Stomach smooth muscle (tissue), 2 donors: ENCODE measurements at regions not wholly inside any gene's neighbourhood (a gene's known extent, or its start where the extent isn't known, plus 50 kb on each side); places are given as distances from the start of the nearest gene placed in this dataset.
"Not testable (repeated sequence)": the region's sequence is repeated elsewhere in the genome, so short reads cannot be mapped to it uniquely, and the experiment has no call there.

Experiments
- H3K27ac ChIP-seq: one replicate; pipeline ENCODE4 v1.7.0; 2013; ENCODE audit warnings: mild to moderate bottlenecking, low read length, inconsistent platforms
- H3K27me3 ChIP-seq, 2 donors: one replicate each; pipeline ENCODE4 v1.7.0; 2013; ENCODE audit warnings: low read length in 2 of 2; ENCODE audit not compliant: insufficient read depth in 2 of 2, control insufficient read depth in 1 of 2
- H3K36me3 ChIP-seq, 2 donors: one replicate each; pipeline ENCODE4 v1.7.0; 2013; ENCODE audit warnings: low read length in 2 of 2; ENCODE audit not compliant: control insufficient read depth in 2 of 2, insufficient read depth in 2 of 2
- H3K4me1 ChIP-seq: one replicate; pipeline ENCODE4 v1.7.0; 2013; ENCODE audit warnings: low read length; ENCODE audit not compliant: control insufficient read depth, insufficient read depth
- H3K4me3 ChIP-seq, 2 donors: one replicate each; pipeline ENCODE4 v1.7.0; 2013; ENCODE audit warnings: low read length in 2 of 2
- H3K9ac ChIP-seq, 2 donors: one replicate each; pipeline ENCODE4 v1.7.0; 2013; ENCODE audit warnings: low read length in 2 of 2, mild to moderate bottlenecking in 1 of 2
- H3K9me3 ChIP-seq, 2 donors: one replicate each; pipeline ENCODE4 v1.7.0; 2013; ENCODE audit warnings: low read length in 2 of 2; ENCODE audit not compliant: control insufficient read depth in 2 of 2
- donor health status: healthy.
- donor health status: Pancreatic carcinoma.

DNA sequence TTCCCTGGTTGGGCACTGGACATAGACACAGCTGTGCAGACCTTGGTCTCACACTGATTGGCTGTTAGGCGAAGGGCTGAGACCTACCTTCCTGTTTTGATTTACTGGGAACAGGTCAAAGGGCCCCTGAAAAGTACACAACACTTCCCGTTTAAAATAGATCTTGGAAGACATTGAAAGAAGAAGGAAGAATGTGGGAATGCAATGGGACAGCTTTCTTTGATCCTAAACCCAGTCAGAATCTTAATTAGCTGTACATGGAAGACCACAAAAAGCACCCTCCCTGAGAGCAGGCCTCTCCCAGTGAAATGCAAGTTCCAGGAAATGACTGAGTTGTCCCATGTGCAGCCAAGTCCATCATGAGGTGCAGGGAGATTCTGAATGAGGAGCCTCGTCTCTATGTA is 83.6 kb upstream of the EXOC2 start:
- H3K4me3 ChIP-seq = no peak overlapping the region
- H3K9me3 ChIP-seq = no peaks in the 10 kb centered on the region
- no peak overlapping the region for H3K9ac ChIP-seq
- peaks cover 4% of the 10 kb centered on the region for H3K4me1 ChIP-seq
- H3K36me3 ChIP-seq = no peaks in the 10 kb centered on the region
- no peaks in the 10 kb centered on the region for H3K27me3 ChIP-seq
- no peak overlapping the region for H3K27ac ChIP-seq

DNA sequence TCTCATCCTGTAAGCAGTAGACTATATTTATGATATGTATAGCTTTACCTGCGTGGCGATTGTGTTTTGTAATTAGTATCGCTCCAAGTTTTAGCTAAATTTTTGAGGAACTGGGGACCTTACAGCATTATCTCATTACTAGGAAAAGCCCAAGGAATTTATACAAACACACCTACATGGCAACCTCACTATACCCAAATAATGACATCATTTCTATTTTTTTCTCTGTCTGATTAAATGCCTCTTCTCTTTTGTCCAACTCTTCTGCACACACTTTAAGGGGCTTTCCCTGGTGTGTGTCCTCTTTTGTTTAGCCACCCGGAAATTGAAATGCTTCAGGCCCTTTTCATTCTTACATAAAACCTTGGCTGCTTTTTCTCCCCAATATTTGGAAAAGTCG is 82.9 kb upstream of the EXOC2 start:
- Histone ChIP-seq H3K27me3 (no peaks in the 10 kb centered on the region), H3K27ac (no peak overlapping the region), H3K9me3 (no peaks in the 10 kb centered on the region), H3K9ac (no peak overlapping the region), H3K4me3 (no peak overlapping the region), H3K4me1 (peaks cover 4% of the 10 kb centered on the region), H3K36me3 (no peaks in the 10 kb centered on the region)

DNA sequence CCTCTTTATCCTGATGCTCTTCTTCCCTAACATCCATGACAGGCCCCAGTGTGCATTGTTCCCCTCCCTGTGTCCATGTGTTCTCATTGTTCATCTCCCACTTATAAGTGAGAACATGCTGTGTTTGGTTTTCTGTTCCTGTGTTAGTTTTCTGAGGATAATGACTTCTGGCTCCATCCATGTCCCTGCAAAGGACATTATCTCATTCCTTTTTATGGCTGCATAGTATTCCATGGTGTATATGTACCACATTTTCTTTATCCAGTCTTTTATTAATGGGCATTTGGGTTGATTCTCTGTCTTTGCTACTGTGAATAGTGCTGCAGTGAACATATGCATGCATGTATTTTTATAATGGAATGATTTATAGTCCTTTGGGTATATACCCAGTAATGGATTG is 78.7 kb upstream of the EXOC2 start:
- not testable (repeated sequence) for H3K9me3 ChIP-seq, H3K9ac ChIP-seq, H3K27me3 ChIP-seq, H3K4me3 ChIP-seq, H3K4me1 ChIP-seq, H3K36me3 ChIP-seq, H3K27ac ChIP-seq

DNA sequence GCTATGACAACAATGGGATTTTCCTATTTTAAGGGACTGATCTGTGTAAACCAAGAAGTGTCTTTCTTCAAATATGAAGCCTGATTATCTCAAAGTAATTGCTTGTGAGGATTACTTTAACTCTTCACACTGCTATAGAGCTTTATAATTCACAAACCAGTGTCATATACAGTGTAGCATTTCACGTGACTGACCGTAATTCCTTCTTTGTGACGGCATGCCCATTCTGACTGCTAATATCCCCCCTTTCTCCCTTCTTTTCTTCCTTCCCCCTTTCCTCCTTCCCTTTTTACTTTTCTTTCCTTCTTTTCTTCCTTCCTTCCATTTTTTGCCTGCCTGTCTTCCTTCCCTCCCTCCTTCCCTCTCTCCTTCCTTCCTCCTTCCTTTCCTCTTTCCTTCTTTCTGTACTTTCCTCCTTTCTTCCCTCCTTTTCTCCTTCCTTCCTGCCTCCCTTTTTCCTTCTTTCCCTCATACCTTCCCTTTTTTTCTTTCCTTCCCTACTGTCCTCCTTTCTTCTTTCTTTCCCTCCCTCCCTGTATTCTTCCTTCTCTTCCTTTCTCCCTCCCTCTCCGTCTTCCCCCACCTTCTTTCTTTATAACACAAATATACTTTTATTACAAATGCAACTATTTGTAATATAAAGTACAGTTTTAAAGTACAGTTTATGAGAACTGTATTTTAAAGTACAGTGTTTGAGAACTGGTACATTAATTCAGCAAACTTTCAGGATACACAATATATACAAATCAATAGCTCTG is 75.0 kb upstream of the EXOC2 start:
- Histone ChIP-seq H3K27ac (no peak overlapping the region), H3K9ac (no peak overlapping the region), H3K4me3 (no peak overlapping the region), H3K27me3 (no peaks in the 10 kb centered on the region), H3K4me1 (no peaks in the 10 kb centered on the region), H3K9me3 (no peaks in the 10 kb centered on the region), H3K36me3 (no peaks in the 10 kb centered on the region)

DNA sequence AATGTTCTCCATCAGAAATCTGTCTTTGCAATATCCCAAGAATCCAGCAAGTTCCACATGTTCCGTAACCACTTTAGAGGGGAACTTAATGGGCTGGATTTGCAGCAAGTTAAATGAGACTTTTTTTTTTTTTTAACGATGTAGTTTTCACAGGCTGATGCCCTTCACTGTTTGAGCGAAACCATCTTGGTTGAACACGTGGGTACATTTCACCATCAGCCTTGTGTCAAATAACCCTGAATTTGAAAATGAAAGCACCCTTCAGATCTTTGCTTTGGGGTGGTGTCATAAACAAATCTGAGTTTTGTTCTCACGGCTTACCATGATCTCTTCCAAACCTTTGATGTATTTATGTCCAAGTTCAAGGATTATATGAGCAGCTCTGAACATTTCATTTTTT is 73.7 kb upstream of the EXOC2 start:
- no peaks in the 10 kb centered on the region for H3K36me3 ChIP-seq
- H3K27ac ChIP-seq = no peak overlapping the region
- no peaks in the 10 kb centered on the region for H3K9me3 ChIP-seq
- no peak overlapping the region for H3K4me3 ChIP-seq
- H3K27me3 ChIP-seq = no peaks in the 10 kb centered on the region
- no peak overlapping the region for H3K9ac ChIP-seq
- H3K4me1 ChIP-seq = no peaks in the 10 kb centered on the region

DNA sequence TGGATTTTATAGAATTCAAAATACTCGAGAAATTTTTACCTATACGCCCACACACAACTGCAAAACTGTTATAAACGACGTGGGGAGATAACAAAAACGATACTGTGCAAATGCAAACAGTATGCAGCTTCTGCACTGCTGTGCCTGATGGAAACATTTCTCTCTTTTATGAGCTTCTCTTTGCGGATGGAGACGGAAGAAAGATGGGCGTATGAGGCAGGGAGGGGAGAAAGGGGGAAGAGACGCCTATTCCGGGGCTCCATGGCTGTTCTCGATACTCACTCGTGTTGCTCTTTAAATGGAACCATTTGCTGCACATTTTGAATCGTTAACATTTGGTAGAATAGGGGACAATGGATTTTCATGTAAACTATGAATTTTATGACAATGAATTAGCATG is 69.1 kb upstream of the EXOC2 start:
- H3K9me3 ChIP-seq = no peaks in the 10 kb centered on the region
- H3K4me3 ChIP-seq = peak overlapping the region in 1 of 2 donors; percentile 51
- H3K27ac ChIP-seq = no peak overlapping the region
- peaks cover 0 to under 1% of the 10 kb centered on the region in 2 donors for H3K36me3 ChIP-seq
- no peak overlapping the region for H3K9ac ChIP-seq
- H3K27me3 ChIP-seq = no peaks in the 10 kb centered on the region
- no peaks in the 10 kb centered on the region for H3K4me1 ChIP-seq

DNA sequence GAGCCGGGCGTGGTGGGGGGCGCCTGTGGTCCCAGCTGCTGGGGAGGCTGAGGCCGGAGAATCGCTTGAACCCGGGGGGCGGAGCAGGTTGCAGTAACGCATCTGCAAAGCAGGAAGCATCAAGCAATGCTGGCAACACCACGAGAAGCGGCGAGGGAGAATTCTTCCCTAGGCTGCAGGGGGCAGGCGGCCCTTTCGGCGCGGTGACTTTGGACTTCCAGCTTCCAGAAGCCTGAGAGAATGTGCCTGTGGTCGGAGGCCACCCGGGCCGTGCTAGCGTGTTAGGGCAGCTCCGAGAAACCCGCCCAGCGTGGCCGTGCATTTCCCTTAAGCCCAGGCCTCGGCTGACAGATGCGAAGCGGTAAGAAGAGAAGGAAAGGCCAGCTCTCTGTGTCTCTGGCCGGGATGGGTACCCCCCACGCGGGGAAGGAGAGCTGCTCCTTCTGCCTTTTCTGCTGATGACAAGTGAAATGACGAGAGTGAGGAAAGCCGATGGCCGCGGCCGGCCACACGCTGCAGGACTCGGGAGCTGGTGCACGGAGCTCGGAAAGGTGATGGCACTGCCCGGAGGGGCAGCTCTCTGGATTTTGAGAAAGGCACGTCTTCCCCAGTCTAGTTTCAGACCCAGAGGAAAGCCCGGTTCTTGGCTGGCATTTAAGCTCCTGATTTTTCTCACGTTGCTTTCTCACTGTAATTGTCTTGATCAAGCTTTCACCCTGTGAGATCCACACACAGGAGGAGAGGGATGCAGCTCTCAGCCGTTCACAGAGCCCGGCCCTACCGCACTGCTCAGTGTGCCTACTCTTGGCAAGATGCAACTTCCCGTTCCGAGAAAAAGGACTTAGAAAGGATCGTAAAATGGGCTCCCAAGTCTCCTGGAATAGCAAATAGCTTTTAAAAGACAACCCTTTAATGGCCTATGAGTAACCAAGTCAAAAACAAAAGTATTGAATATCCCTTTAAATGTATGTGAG is 68.3 kb upstream of the EXOC2 start:
- Histone ChIP-seq H3K9ac (no peak overlapping the region), H3K9me3 (no peaks in the 10 kb centered on the region), H3K27ac (no peak overlapping the region), H3K36me3 (peaks cover 0 to 2% of the 10 kb centered on the region in 2 donors), H3K27me3 (no peaks in the 10 kb centered on the region), H3K4me1 (no peaks in the 10 kb centered on the region), H3K4me3 (peak overlapping the region in 1 of 2 donors; percentile 51)

DNA sequence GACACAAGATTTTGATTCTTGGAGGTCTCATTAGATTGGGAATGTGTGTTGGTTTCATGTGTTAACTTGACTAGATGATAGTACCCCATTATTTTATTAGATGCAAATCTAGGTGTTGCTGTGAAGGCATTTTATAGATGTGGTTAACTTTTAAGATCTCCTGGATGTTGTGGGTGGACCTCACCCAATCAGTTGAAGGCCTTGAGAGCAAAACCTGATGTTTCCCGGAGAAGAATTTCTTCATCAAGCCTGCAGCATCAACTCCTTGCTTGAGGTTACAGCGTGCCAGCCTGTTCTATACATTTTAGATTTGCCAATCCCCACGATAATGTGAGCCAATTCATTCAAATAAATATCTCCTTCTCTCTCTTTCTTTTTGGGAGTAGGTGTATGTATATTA is 66.8 kb upstream of the EXOC2 start:
- Histone ChIP-seq H3K27ac (no peak overlapping the region), H3K4me1 (no peaks in the 10 kb centered on the region), H3K36me3 (peaks cover 0 to 2% of the 10 kb centered on the region in 2 donors), H3K27me3 (no peaks in the 10 kb centered on the region), H3K9me3 (no peaks in the 10 kb centered on the region), H3K4me3 (no peak overlapping the region), H3K9ac (no peak overlapping the region)

DNA sequence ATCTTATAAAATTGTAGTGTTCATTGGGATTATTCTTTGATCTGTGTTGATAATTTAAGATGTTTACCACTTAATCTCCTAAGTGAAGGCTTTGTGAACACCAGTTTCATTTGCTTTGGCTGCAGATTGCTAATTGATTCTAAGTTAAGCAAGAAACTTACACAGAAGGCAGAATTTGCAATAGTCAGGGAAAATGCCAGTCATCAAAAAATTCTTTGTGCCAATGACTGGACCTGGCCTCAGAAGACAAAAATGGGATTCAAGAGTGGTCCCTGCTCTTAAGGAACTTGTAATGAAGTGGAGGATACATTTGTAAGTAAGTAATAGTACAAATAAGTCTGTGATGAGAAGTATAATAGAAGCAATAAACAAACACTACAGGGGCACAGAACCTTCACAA is 63.3 kb upstream of the EXOC2 start:
- Histone ChIP-seq H3K36me3 (peaks cover 0 to 2% of the 10 kb centered on the region in 2 donors), H3K27me3 (no peaks in the 10 kb centered on the region), H3K4me3 (no peak overlapping the region), H3K4me1 (no peaks in the 10 kb centered on the region), H3K9ac (no peak overlapping the region), H3K9me3 (no peaks in the 10 kb centered on the region), H3K27ac (no peak overlapping the region)

DNA sequence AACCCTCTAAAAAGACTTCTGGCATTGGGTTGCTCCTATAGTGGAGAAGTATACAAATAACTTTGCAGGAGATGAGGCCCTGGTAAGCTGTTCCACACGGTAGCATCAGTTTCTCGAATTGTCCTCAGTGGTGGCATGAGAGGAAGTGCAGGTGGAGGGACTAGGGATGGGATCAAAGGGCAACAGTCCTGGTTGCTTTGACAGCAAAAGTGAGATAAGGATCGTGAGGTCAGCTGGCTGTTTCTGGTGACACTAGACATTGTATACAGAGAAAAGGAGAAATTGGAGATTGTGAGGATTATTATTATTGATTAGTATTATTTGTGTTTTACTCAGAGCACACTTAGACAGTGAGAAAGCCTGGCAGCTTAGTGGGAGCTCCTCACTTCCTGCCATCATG is 61.3 kb upstream of the EXOC2 start:
- no peaks in the 10 kb centered on the region for H3K27me3 ChIP-seq

DNA sequence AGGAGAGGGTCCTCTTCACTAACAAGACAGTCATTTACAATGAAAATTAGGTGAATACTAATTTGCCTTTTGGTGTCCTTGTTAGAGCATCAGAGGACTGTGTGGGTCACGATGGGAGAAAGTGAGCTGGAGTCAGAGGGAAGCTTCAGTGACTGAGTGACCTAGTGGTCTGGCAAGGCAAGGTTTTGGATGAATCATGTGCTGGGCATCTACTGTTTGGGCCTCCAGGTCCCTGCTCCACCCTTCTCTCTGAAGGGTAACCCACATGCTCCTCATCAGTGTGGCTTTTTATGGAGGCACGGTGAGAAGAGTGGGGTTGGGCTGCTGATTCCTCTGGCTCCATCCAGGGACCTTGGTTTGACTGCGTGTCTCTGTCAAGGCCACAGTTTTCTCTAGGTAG is 60.5 kb upstream of the EXOC2 start:
- Histone ChIP-seq H3K27ac (no peak overlapping the region), H3K36me3 (peaks cover 0 to 2% of the 10 kb centered on the region in 2 donors), H3K4me1 (no peaks in the 10 kb centered on the region), H3K9me3 (no peaks in the 10 kb centered on the region), H3K9ac (no peak overlapping the region), H3K27me3 (no peaks in the 10 kb centered on the region), H3K4me3 (no peak overlapping the region)

More for the DNA sequence above, 61.3 kb upstream of the EXOC2 start:
- Histone ChIP-seq H3K27ac (no peak overlapping the region), H3K36me3 (peaks cover 0 to 2% of the 10 kb centered on the region in 2 donors), H3K9me3 (no peaks in the 10 kb centered on the region), H3K4me1 (no peaks in the 10 kb centered on the region), H3K4me3 (no peak overlapping the region), H3K9ac (no peak overlapping the region)
